Testis (tissue), 2 donors: ENCODE measurements at regions not wholly inside any gene's neighbourhood (a gene's known extent, or its start where the extent isn't known, plus 50 kb on each side); places are given as distances from the start of the nearest gene placed in this dataset.

Source experiments
- DNase-seq: peaks from one replicate; pipeline ENCODE4 v3.0.0-alpha.2; 2019
- H3K27ac ChIP-seq, 2 donors: fragments of 200-600 bp; sonication (generic); one replicate each; pipeline ENCODE4 v1.5.1; 2019
- H3K27me3 ChIP-seq: fragments of 200-600 bp; sonication (generic); one replicate; pipeline ENCODE4 v1.5.1; 2019
- H3K36me3 ChIP-seq: fragments of 200-600 bp; sonication (generic); one replicate; pipeline ENCODE4 v1.5.1; 2017; ENCODE audit warnings: low read depth; ENCODE audit errors: missing control alignments
- H3K4me1 ChIP-seq: fragments of 200-600 bp; sonication (generic); one replicate; pipeline ENCODE4 v1.5.1; 2019
- H3K4me3 ChIP-seq, 2 donors: fragments of 200-600 bp; sonication (generic); one replicate each; pipeline ENCODE4 v1.5.1; 2017 to 2019
- H3K9me3 ChIP-seq: fragments of 200-600 bp; sonication (generic); one replicate; pipeline ENCODE4 v1.5.1; 2017
- POLR2A ChIP-seq: fragments of 450-650 bp; IDR thresholded peaks from one replicate; pipeline ENCODE4 v1.6.1; 2017; ENCODE audit warnings: antibody characterized with exemption, mild to moderate bottlenecking, moderate library complexity
- WGBS, 2 donors: methylation state at CpG; one replicate each; pipeline ENCODE4 v1.1.5; 2018; 5-methylcytosine and 5-hydroxymethylcytosine counted together
- intact Hi-C: fragments of 100-400 bp; cut with DNase I; formaldehyde crosslinking; loops from one replicate; pipeline ENCODE4 v1.15.1; 2023; ENCODE audit warnings: low total_unique reads
- TF ChIP-seq, protein P1 (sequence below), 3 experiments: fragments of 450-650 bp in 2 of 3; fragments of 200-600 bp in 1 of 3; sonication (generic) in 1 of 3; IDR thresholded peaks; one replicate each; pipeline ENCODE4 v1.5.1; 2016 to 2019; ENCODE audit warnings: antibody characterized with exemption in 3 of 3, mild to moderate bottlenecking in 2 of 3, moderate library complexity in 1 of 3

DNA sequence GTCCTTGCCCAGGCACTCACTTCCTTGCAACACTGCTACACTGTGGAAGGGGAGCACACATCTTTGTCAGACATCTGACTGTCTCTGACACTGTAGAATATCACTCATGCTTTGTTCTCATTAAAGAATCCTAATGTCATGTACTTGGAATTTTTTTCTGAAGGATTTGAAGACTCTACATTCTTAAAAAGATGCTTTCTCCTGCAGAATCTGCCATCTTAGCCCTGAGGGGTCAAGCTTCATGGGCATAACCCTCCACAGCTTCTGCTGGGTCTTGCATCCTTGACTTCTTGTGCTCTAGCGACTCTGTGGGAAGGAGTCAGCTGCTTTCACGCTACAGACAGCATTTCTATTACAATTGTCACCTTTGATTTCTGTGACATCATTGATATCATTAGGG is 417.2 kb downstream of the QKI start:
- H3K4me3 ChIP-seq: no peak overlapping the region
- TF ChIP-seq, protein P1, sequence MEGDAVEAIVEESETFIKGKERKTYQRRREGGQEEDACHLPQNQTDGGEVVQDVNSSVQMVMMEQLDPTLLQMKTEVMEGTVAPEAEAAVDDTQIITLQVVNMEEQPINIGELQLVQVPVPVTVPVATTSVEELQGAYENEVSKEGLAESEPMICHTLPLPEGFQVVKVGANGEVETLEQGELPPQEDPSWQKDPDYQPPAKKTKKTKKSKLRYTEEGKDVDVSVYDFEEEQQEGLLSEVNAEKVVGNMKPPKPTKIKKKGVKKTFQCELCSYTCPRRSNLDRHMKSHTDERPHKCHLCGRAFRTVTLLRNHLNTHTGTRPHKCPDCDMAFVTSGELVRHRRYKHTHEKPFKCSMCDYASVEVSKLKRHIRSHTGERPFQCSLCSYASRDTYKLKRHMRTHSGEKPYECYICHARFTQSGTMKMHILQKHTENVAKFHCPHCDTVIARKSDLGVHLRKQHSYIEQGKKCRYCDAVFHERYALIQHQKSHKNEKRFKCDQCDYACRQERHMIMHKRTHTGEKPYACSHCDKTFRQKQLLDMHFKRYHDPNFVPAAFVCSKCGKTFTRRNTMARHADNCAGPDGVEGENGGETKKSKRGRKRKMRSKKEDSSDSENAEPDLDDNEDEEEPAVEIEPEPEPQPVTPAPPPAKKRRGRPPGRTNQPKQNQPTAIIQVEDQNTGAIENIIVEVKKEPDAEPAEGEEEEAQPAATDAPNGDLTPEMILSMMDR (IDR thresholded peaks at IDR 0.05): no peak
- TF ChIP-seq POLR2A: no peak
- 95 to 96% methylated on average over 2 of the region's 2 CpGs for WGBS, 2 donors
- intact Hi-C loops: no loop called here
- no peaks in the 10 kb centered on the region for H3K27me3 ChIP-seq
- H3K27ac ChIP-seq: no peak overlapping the region
- H3K4me1 ChIP-seq: no peaks in the 10 kb centered on the region
- DNase-seq: no peak
- H3K9me3 ChIP-seq: no peaks in the 10 kb centered on the region
- no peaks in the 10 kb centered on the region for H3K36me3 ChIP-seq

DNA sequence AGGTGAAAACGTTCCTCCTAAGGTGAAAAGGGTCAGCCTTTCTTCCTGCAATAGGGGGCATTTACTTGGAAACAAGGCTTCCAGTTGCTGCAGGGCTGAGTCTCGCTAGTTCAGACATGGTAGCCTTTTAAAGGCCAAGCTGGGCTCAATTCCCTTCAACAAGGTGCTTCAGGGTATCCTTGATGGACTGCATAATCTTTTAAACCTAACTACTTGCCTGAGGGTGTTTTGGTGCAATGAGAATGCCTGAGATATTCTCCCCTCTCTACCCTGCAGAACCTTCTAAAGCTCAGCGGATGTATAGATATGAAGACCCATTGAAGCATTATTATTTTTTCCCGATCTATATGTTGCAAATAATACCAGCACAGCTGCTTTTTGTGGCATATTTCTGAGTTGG is 416.1 kb downstream of the QKI start:
- 88 to 89% methylated on average over 4 of the region's 4 CpGs for WGBS, 2 donors

DNA sequence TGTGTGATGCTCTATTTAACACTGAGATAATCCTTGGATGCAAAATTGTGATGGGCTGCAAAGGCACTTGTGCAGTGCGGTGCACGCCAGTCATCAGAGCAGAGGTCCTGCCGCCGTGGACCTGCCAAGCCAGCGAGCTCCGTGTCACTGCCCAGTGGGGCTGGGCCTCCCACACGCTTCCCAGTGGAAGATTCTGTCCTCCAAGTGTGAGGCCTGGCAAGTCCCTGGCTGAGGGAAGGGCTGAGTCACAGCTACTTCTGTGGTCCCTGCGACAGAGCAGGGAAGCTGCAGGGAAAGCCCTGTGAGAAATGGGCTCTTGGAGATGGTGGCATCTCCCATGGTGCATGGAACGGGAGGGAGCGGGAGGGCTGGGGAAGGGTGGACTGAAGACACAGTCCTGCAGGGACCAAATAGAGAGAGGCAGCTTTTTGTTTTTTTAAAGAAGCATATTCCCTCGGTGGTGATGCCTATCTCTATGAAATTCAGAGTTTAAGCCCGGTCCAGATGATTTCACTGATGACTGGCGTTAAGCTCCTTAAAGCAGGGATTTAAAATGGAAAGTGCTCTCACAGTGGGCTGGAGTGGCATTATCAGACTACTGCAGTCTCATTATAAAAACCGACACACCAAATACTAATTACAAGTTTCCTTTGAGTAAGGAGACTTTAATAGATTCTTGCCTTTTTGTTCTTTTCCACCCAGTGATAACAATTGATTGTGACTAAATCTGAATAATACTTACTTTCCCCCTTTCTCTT is 413.7 kb downstream of the QKI start:
- no peaks in the 10 kb centered on the region for H3K4me1 ChIP-seq
- 78 to 88% methylated on average over 14 of the region's 14 CpGs for WGBS, 2 donors

More for the DNA sequence above, 416.1 kb downstream of the QKI start:
- no peaks in the 10 kb centered on the region for H3K36me3 ChIP-seq
- intact Hi-C loops: no loop called here
- no peak for DNase-seq
- no peak overlapping the region for H3K27ac ChIP-seq
- no peaks in the 10 kb centered on the region for H3K27me3 ChIP-seq
- no peaks in the 10 kb centered on the region for H3K9me3 ChIP-seq
- no peaks in the 10 kb centered on the region for H3K4me1 ChIP-seq
- H3K4me3 ChIP-seq: no peak overlapping the region
- TF ChIP-seq, protein P1 (IDR thresholded peaks at IDR 0.05): no peak
- TF ChIP-seq POLR2A: no peak

DNA sequence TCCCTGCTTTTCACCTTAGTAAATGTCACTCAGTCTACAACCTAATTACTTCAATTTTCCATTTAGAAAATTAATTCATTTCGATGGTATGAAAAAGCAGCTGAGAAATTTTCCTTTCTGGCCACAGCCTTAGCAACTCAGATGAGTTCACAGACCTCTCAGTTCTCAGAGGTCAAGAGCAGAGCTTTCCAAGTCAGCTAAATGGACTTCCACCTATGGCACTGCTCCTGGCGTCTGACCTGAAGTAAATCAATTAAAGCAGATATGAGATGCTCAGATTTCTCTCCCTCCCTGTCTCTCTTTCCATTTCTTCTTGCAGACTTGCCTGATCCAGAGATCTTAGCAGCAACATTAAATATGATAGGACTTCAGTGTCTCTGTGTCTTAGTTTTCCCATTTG is 412.6 kb downstream of the QKI start:
- no peak for TF ChIP-seq POLR2A
- TF ChIP-seq, protein P1 (IDR thresholded peaks at IDR 0.05): no peak
- Histone ChIP-seq H3K36me3 (no peaks in the 10 kb centered on the region), H3K9me3 (no peaks in the 10 kb centered on the region), H3K4me1 (no peaks in the 10 kb centered on the region), H3K27me3 (no peaks in the 10 kb centered on the region), H3K4me3 (no peak overlapping the region), H3K27ac (no peak overlapping the region)
- 55 to 73% methylated on average over 2 of the region's 2 CpGs for WGBS, 2 donors
- intact Hi-C loops: no loop called here
- no peak for DNase-seq

More for the DNA sequence above, 413.7 kb downstream of the QKI start:
- intact Hi-C loops: no loop called here
- Histone ChIP-seq H3K36me3 (no peaks in the 10 kb centered on the region), H3K27ac (no peak overlapping the region), H3K4me3 (no peak overlapping the region), H3K27me3 (no peaks in the 10 kb centered on the region), H3K9me3 (no peaks in the 10 kb centered on the region)
- TF ChIP-seq, protein P1 (IDR thresholded peaks at IDR 0.05): no peak
- TF ChIP-seq POLR2A: no peak
- DNase-seq: no peak

DNA sequence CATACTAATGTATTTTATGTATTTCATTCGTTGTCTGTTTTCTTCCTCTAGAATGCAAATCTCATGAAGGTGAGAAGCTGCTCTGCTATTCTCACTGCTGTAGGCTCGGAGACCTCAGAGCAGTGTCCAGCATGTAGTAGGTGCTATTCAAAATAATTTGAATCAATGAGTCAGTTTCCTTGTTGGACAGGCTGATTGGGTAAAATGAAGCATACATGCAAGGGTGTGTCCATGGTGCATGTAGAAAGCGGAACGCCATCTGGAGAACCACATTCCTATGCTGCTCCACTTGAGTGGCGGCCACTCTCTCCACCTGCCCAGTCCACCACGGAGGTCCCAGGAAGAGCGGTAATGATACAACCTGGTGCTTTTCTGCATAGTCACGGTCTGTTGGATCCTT is 412.1 kb downstream of the QKI start:
- no peak overlapping the region for H3K4me3 ChIP-seq
- DNase-seq: no peak

More for the DNA sequence above, 412.1 kb downstream of the QKI start:
- H3K27ac ChIP-seq: no peak overlapping the region
- no peaks in the 10 kb centered on the region for H3K9me3 ChIP-seq
- TF ChIP-seq POLR2A: no peak
- TF ChIP-seq, protein P1 (IDR thresholded peaks at IDR 0.05): no peak
- H3K36me3 ChIP-seq: no peaks in the 10 kb centered on the region
- intact Hi-C loops: no loop called here
- no peaks in the 10 kb centered on the region for H3K27me3 ChIP-seq
- WGBS, 2 donors: 91 to 94% methylated on average over 8 of the region's 8 CpGs
- H3K4me1 ChIP-seq: no peaks in the 10 kb centered on the region
